RWPE1 (cell line): ENCODE measurements at regions not wholly inside any gene's neighbourhood (a gene's known extent, or its start where the extent isn't known, plus 50 kb on each side); places are given as distances from the start of the nearest gene placed in this dataset.
A peak's percentile ranks its signal among the peaks of the same experiment; 100 is the strongest.
"Not testable (repeated sequence)": the region's sequence is repeated elsewhere in the genome, so short reads cannot be mapped to it uniquely, and the experiment has no call there.

Source experiments
- CTCF ChIA-PET: fragments of 350-600 bp; sonication (Branson Sonifier 250); formaldehyde crosslinking; extraction: SDS; loops from one replicate; lab custom pipeline; 2021; lab: Yijun Ruan, JAX
- POLR2A ChIA-PET: fragments of 400-600 bp; formaldehyde crosslinking; extraction: SDS; loops from one replicate; lab custom pipeline; 2020; ENCODE audit warnings: antibody characterized with exemption; ENCODE audit not compliant: low non-redundant PET; lab: Yijun Ruan, JAX
- DNase-seq: peaks from one replicate; pipeline ENCODE4 v3.0.0; 2012; ENCODE audit warnings: low spot score
- H3K27ac ChIP-seq: fragments of 450-650 bp; 2 replicates; pipeline ENCODE4 v1.5.1; 2017
- TF ChIP-seq, protein P1 (sequence below): fragments of 450-650 bp; conservative IDR thresholded peaks from 2 replicates; pipeline ENCODE4 v1.5.1; 2017; ENCODE audit warnings: low read depth, mild to moderate bottlenecking

DNA sequence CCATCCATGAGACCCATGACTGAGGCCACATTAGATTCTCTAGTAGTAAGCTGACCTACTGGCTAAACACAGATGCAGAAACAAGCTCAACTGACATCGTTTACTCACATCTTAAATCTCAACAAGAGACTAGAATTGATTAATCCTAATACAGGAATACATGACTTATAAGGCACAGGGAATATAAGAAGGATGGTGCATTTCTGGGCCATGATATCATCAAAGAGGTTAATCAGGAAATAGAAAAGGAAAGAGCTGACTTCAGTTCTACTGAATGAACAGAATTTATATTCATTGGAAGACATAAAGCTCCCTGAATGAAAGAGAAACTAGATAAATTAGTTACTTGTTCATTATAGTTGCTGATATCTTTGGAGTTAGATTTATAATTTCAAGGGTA, 1406.5 kb downstream of the STIM2 start:
- DNase-seq, result no peak
- POLR2A ChIA-PET, result no interaction called here
- CTCF ChIA-PET, result no interaction called here
- TF ChIP-seq, protein P1, sequence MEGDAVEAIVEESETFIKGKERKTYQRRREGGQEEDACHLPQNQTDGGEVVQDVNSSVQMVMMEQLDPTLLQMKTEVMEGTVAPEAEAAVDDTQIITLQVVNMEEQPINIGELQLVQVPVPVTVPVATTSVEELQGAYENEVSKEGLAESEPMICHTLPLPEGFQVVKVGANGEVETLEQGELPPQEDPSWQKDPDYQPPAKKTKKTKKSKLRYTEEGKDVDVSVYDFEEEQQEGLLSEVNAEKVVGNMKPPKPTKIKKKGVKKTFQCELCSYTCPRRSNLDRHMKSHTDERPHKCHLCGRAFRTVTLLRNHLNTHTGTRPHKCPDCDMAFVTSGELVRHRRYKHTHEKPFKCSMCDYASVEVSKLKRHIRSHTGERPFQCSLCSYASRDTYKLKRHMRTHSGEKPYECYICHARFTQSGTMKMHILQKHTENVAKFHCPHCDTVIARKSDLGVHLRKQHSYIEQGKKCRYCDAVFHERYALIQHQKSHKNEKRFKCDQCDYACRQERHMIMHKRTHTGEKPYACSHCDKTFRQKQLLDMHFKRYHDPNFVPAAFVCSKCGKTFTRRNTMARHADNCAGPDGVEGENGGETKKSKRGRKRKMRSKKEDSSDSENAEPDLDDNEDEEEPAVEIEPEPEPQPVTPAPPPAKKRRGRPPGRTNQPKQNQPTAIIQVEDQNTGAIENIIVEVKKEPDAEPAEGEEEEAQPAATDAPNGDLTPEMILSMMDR, result no peak
- H3K27ac ChIP-seq, result no peak overlapping the region

GRCh38 chr4:28269426-28269825, 1408.8 kb downstream of the STIM2 start:
- ChIA-PET CTCF (no interaction called here), POLR2A (no interaction called here)
- TF ChIP-seq, protein P1, result no peak
- DNase-seq, result no peak
- H3K27ac ChIP-seq, result no peak overlapping the region

- TF ChIP-seq, protein P1, result no peak
- CTCF ChIA-PET, result no interaction called here
- no peak overlapping the region for H3K27ac ChIP-seq
- POLR2A ChIA-PET, result no interaction called here
- DNase-seq, result no peak
These were observed 1417.3 kb downstream of the STIM2 start for GRCh38 chr4:28277931-28278330.

- DNase-seq, result no peak
- TF ChIP-seq, protein P1, result no peak
- H3K27ac ChIP-seq, result no peak overlapping the region
- ChIA-PET CTCF (interaction anchor here (0.7 kb wide), 1 partner anchor 558 kb away, joined by 3 read pairs; no protein-coding TSS in a partner anchor), POLR2A (no interaction called here)
These were observed 1418.0 kb downstream of the STIM2 start for GRCh38 chr4:28278676-28279075.

- no peak overlapping the region for H3K27ac ChIP-seq
- CTCF ChIA-PET, result interaction anchor here (0.7 kb wide), 1 partner anchor 559 kb away, joined by 3 read pairs; no protein-coding TSS in a partner anchor
- no peak for DNase-seq
- TF ChIP-seq, protein P1, result no peak
- POLR2A ChIA-PET, result no interaction called here
These were observed 1418.6 kb downstream of the STIM2 start for GRCh38 chr4:28279249-28279648.

DNA sequence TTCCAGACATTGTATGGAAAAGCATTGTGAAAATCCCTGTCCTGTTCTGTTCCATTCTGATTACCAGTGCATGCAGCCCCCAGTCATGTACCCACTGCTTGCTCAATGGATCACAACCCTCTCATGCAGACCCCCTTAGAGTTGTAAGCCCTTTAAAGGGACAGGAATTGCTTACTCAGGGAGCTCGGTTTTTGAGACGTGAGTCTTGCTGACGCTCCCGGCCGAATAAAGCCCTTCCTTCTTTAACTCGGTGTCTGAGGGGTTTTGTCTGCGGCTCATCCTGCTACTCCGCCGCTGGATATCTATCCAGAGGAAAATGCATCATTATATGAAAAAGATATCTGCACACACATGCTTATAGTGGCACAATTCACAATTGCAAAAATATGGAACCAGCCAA, 1425.6 kb downstream of the STIM2 start:
- H3K27ac ChIP-seq, result not testable (repeated sequence)

GRCh38 chr4:28287831-28288233, 1427.2 kb downstream of the STIM2 start:
- POLR2A ChIA-PET, result no interaction called here
- peak; percentile 78 for DNase-seq
- no peak overlapping the region for H3K27ac ChIP-seq
- CTCF ChIA-PET, result no interaction called here
- TF ChIP-seq, protein P1, result no peak

More for the DNA sequence above, 1425.6 kb downstream of the STIM2 start:
- DNase-seq, POLR2A ChIA-PET, CTCF ChIA-PET: not testable (repeated sequence)
